ENCODE measurements at regions not wholly inside any gene's neighbourhood (a gene's known extent, or its start where the extent isn't known, plus 50 kb on each side); places are given as distances from the start of the nearest gene placed in this dataset.
A peak's percentile ranks its signal among the peaks of the same experiment; 100 is the strongest.
"Not testable (repeated sequence)": the region's sequence is repeated elsewhere in the genome, so short reads cannot be mapped to it uniquely, and the experiment has no call there.

GRCh38 chr10:71912431-71912830 is 51.8 kb upstream of the CHST3 start:
- DNase-seq (ENCODE audit: insufficient read length) (no peak), FAIRE-seq (no peak)
- TF ChIP-seq TAF1 (IDR thresholded peaks at IDR 0.05; ENCODE audit: borderline replicate concordance, low read depth, low read length): no peak
- TF ChIP-seq POLR2A (IDR thresholded peaks at IDR 0.05; ENCODE audit: low read depth, low read length): no peak
- no peak for TF ChIP-seq POLR2AphosphoS5 (IDR thresholded peaks at IDR 0.05; ENCODE audit: low read depth, low read length)

GRCh38 chr10:71911296-71911953 is 52.8 kb upstream of the CHST3 start:
- DNase-seq (ENCODE audit: insufficient read length) (no peak), FAIRE-seq (no peak)
- TF ChIP-seq POLR2AphosphoS5 (IDR thresholded peaks at IDR 0.05; ENCODE audit: low read depth, low read length) (no peak), POLR2A (IDR thresholded peaks at IDR 0.05; ENCODE audit: low read depth, low read length) (no peak), TAF1 (IDR thresholded peaks at IDR 0.05; ENCODE audit: borderline replicate concordance, low read depth, low read length) (no peak)

GRCh38 chr10:71909399-71910083 is 54.7 kb upstream of the CHST3 start:
- FAIRE-seq: peak; percentile 9
- DNase-seq (ENCODE audit: insufficient read length): no peak
- TF ChIP-seq POLR2A (IDR thresholded peaks at IDR 0.05; ENCODE audit: low read depth, low read length) (no peak), TAF1 (IDR thresholded peaks at IDR 0.05; ENCODE audit: borderline replicate concordance, low read depth, low read length) (no peak), POLR2AphosphoS5 (IDR thresholded peaks at IDR 0.05; ENCODE audit: low read depth, low read length) (no peak)

GRCh38 chr10:71908998-71909397 is 55.2 kb upstream of the CHST3 start:
- FAIRE-seq: no peak
- TF ChIP-seq POLR2A (IDR thresholded peaks at IDR 0.05; ENCODE audit: low read depth, low read length): no peak
- TF ChIP-seq POLR2AphosphoS5 (IDR thresholded peaks at IDR 0.05; ENCODE audit: low read depth, low read length): no peak
- no peak for TF ChIP-seq TAF1 (IDR thresholded peaks at IDR 0.05; ENCODE audit: borderline replicate concordance, low read depth, low read length)

GRCh38 chr10:71905164-71905563 is 54.1 kb upstream of the PSAP start:
- TF ChIP-seq TAF1 (IDR thresholded peaks at IDR 0.05; ENCODE audit: borderline replicate concordance, low read depth, low read length): no peak
- no peak for FAIRE-seq
- DNase-seq (ENCODE audit: insufficient read length): no peak

More at GRCh38 chr10:71908998-71909397, 55.2 kb upstream of the CHST3 start:
- DNase-seq (ENCODE audit: insufficient read length): no peak

GRCh38 chr10:71903636-71904250 is 52.7 kb upstream of the PSAP start:
- FAIRE-seq: not testable (repeated sequence)

GRCh38 chr10:71902351-71902750 is 51.3 kb upstream of the PSAP start:
- TF ChIP-seq POLR2AphosphoS5 (IDR thresholded peaks at IDR 0.05; ENCODE audit: low read depth, low read length) (no peak), TAF1 (IDR thresholded peaks at IDR 0.05; ENCODE audit: borderline replicate concordance, low read depth, low read length) (no peak), POLR2A (IDR thresholded peaks at IDR 0.05; ENCODE audit: low read depth, low read length) (no peak)
- DNase-seq (ENCODE audit: insufficient read length) (no peak), FAIRE-seq (no peak)

More at GRCh38 chr10:71903636-71904250, 52.7 kb upstream of the PSAP start:
- DNase-seq (ENCODE audit: insufficient read length): not testable (repeated sequence)
